ENCODE measurements at regions not wholly inside any gene's neighbourhood (a gene's known extent, or its start where the extent isn't known, plus 50 kb on each side); places are given as distances from the start of the nearest gene placed in this dataset.

DNA sequence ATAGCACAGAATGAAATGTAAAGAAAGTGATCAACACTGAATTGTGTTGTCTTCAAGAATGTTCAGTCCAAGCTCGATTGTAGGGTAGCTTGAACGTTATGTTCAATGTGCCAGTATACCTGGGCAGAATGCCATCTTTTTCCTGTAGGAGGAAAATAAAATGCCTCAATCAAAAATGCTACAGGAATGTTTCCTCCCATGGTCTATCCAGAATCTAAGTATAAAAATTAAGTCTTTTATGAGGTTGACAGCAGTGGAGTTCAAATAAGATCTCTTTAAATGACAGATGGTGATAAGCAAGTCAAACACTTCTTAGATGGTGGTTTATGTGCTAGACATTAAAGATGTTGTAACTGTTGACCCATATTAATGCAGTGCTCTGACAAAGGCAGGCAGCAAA, 488.6 kb downstream of the CSNK1G3 start:
- BruUV-seq (replicated peaks) = no TSS peak

More for the DNA sequence above, 488.6 kb downstream of the CSNK1G3 start:
- H3K4me1 ChIP-seq (ENCODE audit: control insufficient read depth in 1 of 2, insufficient read depth in 2 of 2, low read length in 2 of 2) = no peaks in the 10 kb centered on the region
- no peak overlapping the region for H2AFZ ChIP-seq (ENCODE audit: low read depth, low read length, poor library complexity, severe bottlenecking)
- no peak overlapping the region for H3K4me2 ChIP-seq (ENCODE audit: low read length)
- TF ChIP-seq YY1 (IDR thresholded peaks at IDR 0.05; ENCODE audit: extremely low read depth, insufficient replicate concordance, low read depth, low read length) = no peak
- TF ChIP-seq TCF7L2 (IDR thresholded peaks at IDR 0.05; ENCODE audit: borderline replicate concordance, extremely low read depth, insufficient read depth, insufficient read length) = no peak
- no peak for TF ChIP-seq SIN3A (IDR thresholded peaks at IDR 0.05; ENCODE audit: low read depth)
- TF ChIP-seq RAD21 (IDR thresholded peaks at IDR 0.05; ENCODE audit: low read depth) = no peak
- TF ChIP-seq ZNF274 (IDR thresholded peaks at IDR 0.05; ENCODE audit: low read depth, low read length) = no peak
- TF ChIP-seq EZH2phosphoT487 (IDR thresholded peaks at IDR 0.05; ENCODE audit: borderline replicate concordance) = no peak
- TF ChIP-seq SRF (IDR thresholded peaks at IDR 0.05; ENCODE audit: low read depth) = no peak
- TF ChIP-seq FOSL1 (IDR thresholded peaks at IDR 0.05; ENCODE audit: low read depth) = no peak
- no peak for TF ChIP-seq CTCF (IDR thresholded peaks at IDR 0.05 in 2 of 3, conservative IDR thresholded peaks at IDR 0.05 in 1 of 3; ENCODE audit: borderline replicate concordance in 1 of 3, insufficient read depth in 1 of 3, low read depth in 2 of 3, low read length in 2 of 3)
- TF ChIP-seq SP1 (IDR thresholded peaks at IDR 0.05; ENCODE audit: low read depth) = no peak
- TF ChIP-seq MAX (IDR thresholded peaks at IDR 0.05) = no peak
- TF ChIP-seq JUND (IDR thresholded peaks at IDR 0.05) = no peak
- no peak for TF ChIP-seq ZFX (IDR thresholded peaks at IDR 0.05)
- TF ChIP-seq CBX3 (IDR thresholded peaks at IDR 0.05; ENCODE audit: low read depth) = no peak
- no peak for TF ChIP-seq EGR1 (IDR thresholded peaks at IDR 0.05; ENCODE audit: low read depth)
- TF ChIP-seq EZH2 (IDR thresholded peaks at IDR 0.05) = no peak
- H3K27ac ChIP-seq (ENCODE audit: low read depth, low read length) = no peak overlapping the region
- no peak overlapping the region for H3K4me3 ChIP-seq (replicated peaks in 1 of 2; ENCODE audit: low read depth in 1 of 2, low read length in 2 of 2)
- no peak for DNase-seq (ENCODE audit: low read depth, low spot score)
- RAD21 ChIA-PET (ENCODE audit: low non-redundant PET in 1 of 2, low total read pairs in 2 of 2, uncharacterized antibody in 2 of 2, unreplicated experiment in 2 of 2) = no interaction called here
- H3K79me2 ChIP-seq (ENCODE audit: insufficient read depth, low read length) = no peaks in the 10 kb centered on the region
- intact Hi-C loops (cut with micrococcal nuclease) = no loop called here
- H3K9ac ChIP-seq (ENCODE audit: low read length) = no peak overlapping the region
- no peaks in the 10 kb centered on the region for H3K27me3 ChIP-seq (ENCODE audit: insufficient read depth, low read length)
- no peaks in the 10 kb centered on the region for H4K20me1 ChIP-seq (ENCODE audit: insufficient read depth)
- no peaks in the 10 kb centered on the region for H3K9me2 ChIP-seq (ENCODE audit: insufficient read depth)
- ATAC-seq = no peak
- no peaks in the 10 kb centered on the region for H3K36me3 ChIP-seq (ENCODE audit: control insufficient read depth in 1 of 2, insufficient read depth in 2 of 2, low read length in 2 of 2)
- POLR2A ChIA-PET = no interaction called here
- no peaks in the 10 kb centered on the region for H3K9me3 ChIP-seq (ENCODE audit: control insufficient read depth in 1 of 2, insufficient read depth in 1 of 2, low read depth in 1 of 2, low read length in 2 of 2)
- CTCF ChIA-PET = no interaction called here

Data from HCT116 (cell line).